ENCODE measurements at regions not wholly inside any gene's neighbourhood (a gene's known extent, or its start where the extent isn't known, plus 50 kb on each side); places are given as distances from the start of the nearest gene placed in this dataset.

DNA sequence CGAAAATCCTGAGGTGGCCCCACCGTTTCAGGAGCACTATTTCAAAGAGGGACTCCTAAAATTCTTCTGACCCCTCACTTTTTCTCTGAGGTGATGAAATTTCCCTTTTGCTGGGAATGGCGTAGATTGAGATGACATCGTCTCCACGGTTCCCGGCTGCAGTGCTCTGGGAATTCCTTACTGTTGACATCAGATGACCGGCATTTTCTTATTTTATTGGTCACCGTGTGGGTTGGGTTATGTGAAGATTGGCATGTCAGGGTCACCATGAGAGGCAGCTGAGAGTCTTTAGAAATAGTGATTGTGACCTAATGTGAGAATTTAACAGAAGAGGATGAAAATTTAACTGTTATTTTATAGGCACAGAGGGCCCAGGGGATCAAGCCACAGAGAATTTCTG is 356.7 kb downstream of the FGF9 start:
- Histone ChIP-seq H3K27me3 (ENCODE audit: control insufficient read depth in 2 of 2, insufficient read depth in 1 of 2, low read length in 1 of 2) (no peaks in the 10 kb centered on the region), H3K36me3 (ENCODE audit: control insufficient read depth in 2 of 2, insufficient read depth in 2 of 2, low read length in 1 of 2) (no peaks in the 10 kb centered on the region), H3K27ac (ENCODE audit: low read depth in 1 of 2, low read length in 1 of 2) (no peak overlapping the region), H3K4me1 (ENCODE audit: control insufficient read depth in 2 of 2, insufficient read depth in 2 of 2, low read length in 2 of 2) (no peaks in the 10 kb centered on the region), H3K9me3 (ENCODE audit: control insufficient read depth in 2 of 2, insufficient read depth in 1 of 2, low read length in 1 of 2) (peaks cover 0 to 3% of the 10 kb centered on the region in 2 donors), H3K4me3 (ENCODE audit: low read length in 2 of 2) (no peak overlapping the region)
- 97% methylated on average over 8 of the region's 8 CpGs for WGBS
- DNase-seq (ENCODE audit: low read depth in 6 of 9, low spot score in 9 of 9) = no peak

DNA sequence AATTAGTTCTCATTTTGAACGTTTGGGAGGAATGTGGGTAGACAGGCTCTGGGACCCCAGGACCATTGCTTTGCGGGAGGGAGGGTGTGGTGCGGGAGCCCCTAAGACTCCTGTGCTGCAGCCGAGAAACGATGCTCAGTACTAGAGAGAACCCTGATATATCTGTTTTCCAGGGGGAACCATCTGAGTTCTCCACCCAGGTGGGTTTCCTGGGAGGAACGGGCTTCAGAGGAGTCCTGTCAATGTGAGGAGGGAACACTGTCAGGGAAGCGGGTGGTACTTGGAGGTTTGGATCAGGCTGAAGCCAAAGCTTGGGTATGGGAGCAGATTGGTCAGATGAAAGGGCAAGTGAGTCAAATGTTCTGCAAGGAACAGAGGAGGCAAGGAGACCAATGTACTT is 358.0 kb downstream of the FGF9 start:
- H3K4me1 ChIP-seq (ENCODE audit: control insufficient read depth in 2 of 2, insufficient read depth in 2 of 2, low read length in 2 of 2) = no peaks in the 10 kb centered on the region
- no peak for DNase-seq (ENCODE audit: low read depth in 6 of 9, low spot score in 9 of 9)
- no peaks in the 10 kb centered on the region for H3K27me3 ChIP-seq (ENCODE audit: control insufficient read depth in 2 of 2, insufficient read depth in 1 of 2, low read length in 1 of 2)
- H3K27ac ChIP-seq (ENCODE audit: low read depth in 1 of 2, low read length in 1 of 2) = no peak overlapping the region
- WGBS = 91% methylated on average over 7 of the region's 7 CpGs
- peaks cover 0 to 3% of the 10 kb centered on the region in 2 donors for H3K9me3 ChIP-seq (ENCODE audit: control insufficient read depth in 2 of 2, insufficient read depth in 1 of 2, low read length in 1 of 2)
- H3K36me3 ChIP-seq (ENCODE audit: control insufficient read depth in 2 of 2, insufficient read depth in 2 of 2, low read length in 1 of 2) = no peaks in the 10 kb centered on the region
- H3K4me3 ChIP-seq (ENCODE audit: low read length in 2 of 2) = no peak overlapping the region

DNA sequence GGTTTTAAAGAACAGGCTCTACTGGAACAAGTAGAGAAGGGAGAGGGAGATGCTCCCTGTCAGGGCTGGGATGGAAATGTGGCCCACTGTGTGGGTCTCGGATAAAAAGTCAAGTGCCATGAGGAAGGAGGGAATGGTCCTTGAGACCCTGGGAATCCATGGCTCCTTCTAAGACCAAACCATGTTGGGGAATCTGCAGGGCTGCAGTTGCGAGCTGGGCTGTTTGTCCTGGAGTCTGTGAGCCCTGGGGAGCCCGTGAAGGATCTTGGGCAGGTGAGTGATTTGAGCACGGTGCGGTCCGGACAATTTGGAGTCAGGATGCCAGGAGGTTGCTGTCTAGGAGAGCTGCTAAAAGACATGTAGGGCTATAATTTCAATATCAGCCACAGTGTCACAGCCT is 359.4 kb downstream of the FGF9 start:
- no peaks in the 10 kb centered on the region for H3K4me1 ChIP-seq (ENCODE audit: control insufficient read depth in 2 of 2, insufficient read depth in 2 of 2, low read length in 2 of 2)
- DNase-seq (ENCODE audit: low read depth in 6 of 9, low spot score in 9 of 9) = no peak
- H3K27ac ChIP-seq (ENCODE audit: low read depth in 1 of 2, low read length in 1 of 2) = no peak overlapping the region
- H3K27me3 ChIP-seq (ENCODE audit: control insufficient read depth in 2 of 2, insufficient read depth in 1 of 2, low read length in 1 of 2) = no peaks in the 10 kb centered on the region
- no peaks in the 10 kb centered on the region for H3K36me3 ChIP-seq (ENCODE audit: control insufficient read depth in 2 of 2, insufficient read depth in 2 of 2, low read length in 1 of 2)
- peaks cover 0 to 3% of the 10 kb centered on the region in 2 donors for H3K9me3 ChIP-seq (ENCODE audit: control insufficient read depth in 2 of 2, insufficient read depth in 1 of 2, low read length in 1 of 2)
- no peak overlapping the region for H3K4me3 ChIP-seq (ENCODE audit: low read length in 2 of 2)
- WGBS = 91% methylated on average over 6 of the region's 6 CpGs

DNA sequence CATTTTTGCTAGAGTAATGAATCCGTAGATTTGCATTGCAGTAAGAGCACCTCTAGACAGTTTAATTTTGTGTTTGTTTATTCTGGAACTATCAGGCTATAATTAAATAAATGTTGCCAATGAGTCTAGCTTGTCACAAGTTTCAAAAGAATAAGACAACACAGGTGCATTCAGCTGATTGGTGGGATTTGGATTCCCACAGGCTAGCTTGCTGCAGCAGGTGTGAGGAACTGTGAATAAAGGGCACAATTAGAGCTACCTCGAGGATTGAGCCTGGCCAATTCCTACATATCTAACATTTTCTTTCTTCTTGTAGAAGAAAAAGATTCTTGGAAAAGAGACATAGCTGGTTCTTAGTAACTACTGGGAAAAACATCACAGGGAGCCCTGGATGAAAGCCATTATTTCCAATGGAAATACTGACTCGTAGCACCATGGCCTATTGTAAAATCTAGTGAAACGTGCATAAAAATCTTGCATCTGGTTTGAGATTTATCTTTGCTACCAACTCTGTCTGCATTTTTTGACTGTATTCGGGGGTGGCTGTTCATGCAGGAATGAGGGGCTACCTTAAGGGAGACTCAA is 360.9 kb downstream of the FGF9 start:
- no peaks in the 10 kb centered on the region for H3K27me3 ChIP-seq (ENCODE audit: control insufficient read depth in 2 of 2, insufficient read depth in 1 of 2, low read length in 1 of 2)
- no peak for DNase-seq (ENCODE audit: low read depth in 6 of 9, low spot score in 9 of 9)

DNA sequence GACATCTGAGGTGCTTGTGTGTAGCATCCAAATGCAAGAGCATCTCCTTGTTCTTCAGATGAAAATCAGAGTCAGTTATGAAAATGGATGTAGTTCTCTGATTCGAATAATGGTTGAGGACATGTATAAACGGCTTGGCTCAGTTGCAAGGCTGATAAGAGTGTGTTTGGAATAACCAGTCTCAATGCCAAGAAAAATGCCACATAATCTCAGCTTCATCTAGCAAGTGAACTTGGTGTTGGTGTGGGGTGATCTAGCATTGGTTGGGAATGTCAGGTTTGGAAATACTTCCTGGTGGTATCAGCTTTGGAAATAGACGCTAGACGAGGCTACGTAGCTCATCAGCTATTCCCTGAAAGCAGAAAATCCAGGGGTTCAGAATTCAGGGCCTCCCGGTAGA is 362.0 kb downstream of the FGF9 start:
- WGBS = 95% methylated on average over 6 of the region's 6 CpGs
- H3K36me3 ChIP-seq (ENCODE audit: control insufficient read depth in 2 of 2, insufficient read depth in 2 of 2, low read length in 1 of 2) = no peaks in the 10 kb centered on the region
- H3K4me1 ChIP-seq (ENCODE audit: control insufficient read depth in 2 of 2, insufficient read depth in 2 of 2, low read length in 2 of 2) = no peaks in the 10 kb centered on the region
- H3K4me3 ChIP-seq (ENCODE audit: low read length in 2 of 2) = no peak overlapping the region
- no peak overlapping the region for H3K27ac ChIP-seq (ENCODE audit: low read depth in 1 of 2, low read length in 1 of 2)
- peaks cover 0 to 3% of the 10 kb centered on the region in 2 donors for H3K9me3 ChIP-seq (ENCODE audit: control insufficient read depth in 2 of 2, insufficient read depth in 1 of 2, low read length in 1 of 2)
- no peak for DNase-seq (ENCODE audit: low read depth in 6 of 9, low spot score in 9 of 9)
- no peaks in the 10 kb centered on the region for H3K27me3 ChIP-seq (ENCODE audit: control insufficient read depth in 2 of 2, insufficient read depth in 1 of 2, low read length in 1 of 2)

More for the DNA sequence above, 360.9 kb downstream of the FGF9 start:
- Histone ChIP-seq H3K4me1 (ENCODE audit: control insufficient read depth in 2 of 2, insufficient read depth in 2 of 2, low read length in 2 of 2) (no peaks in the 10 kb centered on the region), H3K9me3 (ENCODE audit: control insufficient read depth in 2 of 2, insufficient read depth in 1 of 2, low read length in 1 of 2) (peaks cover 0 to 3% of the 10 kb centered on the region in 2 donors), H3K27ac (ENCODE audit: low read depth in 1 of 2, low read length in 1 of 2) (no peak overlapping the region), H3K4me3 (ENCODE audit: low read length in 2 of 2) (no peak overlapping the region), H3K36me3 (ENCODE audit: control insufficient read depth in 2 of 2, insufficient read depth in 2 of 2, low read length in 1 of 2) (no peaks in the 10 kb centered on the region)
- WGBS = 85% methylated on average over 5 of the region's 5 CpGs

DNA sequence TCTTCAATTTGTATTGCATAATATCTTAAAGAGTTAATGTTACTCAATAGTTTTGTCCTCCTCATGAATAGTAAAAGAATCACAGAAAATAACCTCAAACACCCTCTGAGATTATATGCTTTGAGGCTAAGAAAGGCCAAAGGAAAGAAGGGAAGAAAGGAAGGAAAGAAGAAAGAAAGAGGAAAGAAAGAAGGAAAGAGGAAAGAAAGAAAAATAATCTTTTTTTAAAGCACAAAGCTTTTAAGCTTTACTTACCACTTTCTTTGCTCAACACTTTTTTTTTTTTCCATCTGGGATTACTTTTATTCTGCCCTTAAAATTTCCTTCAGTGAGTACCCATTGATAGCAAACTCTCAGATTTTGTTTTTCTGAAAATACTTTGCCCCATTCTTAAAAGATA is 369.1 kb downstream of the FGF9 start:
- no peak for DNase-seq (ENCODE audit: low read depth in 6 of 9, low spot score in 9 of 9)
- H3K4me3 ChIP-seq (ENCODE audit: low read length in 2 of 2) = no peak overlapping the region
- no peaks in the 10 kb centered on the region for H3K4me1 ChIP-seq (ENCODE audit: control insufficient read depth in 2 of 2, insufficient read depth in 2 of 2, low read length in 2 of 2)
- no peaks in the 10 kb centered on the region for H3K9me3 ChIP-seq (ENCODE audit: control insufficient read depth in 2 of 2, insufficient read depth in 1 of 2, low read length in 1 of 2)
- H3K36me3 ChIP-seq (ENCODE audit: control insufficient read depth in 2 of 2, insufficient read depth in 2 of 2, low read length in 1 of 2) = no peaks in the 10 kb centered on the region
- H3K27me3 ChIP-seq (ENCODE audit: control insufficient read depth in 2 of 2, insufficient read depth in 1 of 2, low read length in 1 of 2) = no peaks in the 10 kb centered on the region
- H3K27ac ChIP-seq (ENCODE audit: low read depth in 1 of 2, low read length in 1 of 2) = no peak overlapping the region

DNA sequence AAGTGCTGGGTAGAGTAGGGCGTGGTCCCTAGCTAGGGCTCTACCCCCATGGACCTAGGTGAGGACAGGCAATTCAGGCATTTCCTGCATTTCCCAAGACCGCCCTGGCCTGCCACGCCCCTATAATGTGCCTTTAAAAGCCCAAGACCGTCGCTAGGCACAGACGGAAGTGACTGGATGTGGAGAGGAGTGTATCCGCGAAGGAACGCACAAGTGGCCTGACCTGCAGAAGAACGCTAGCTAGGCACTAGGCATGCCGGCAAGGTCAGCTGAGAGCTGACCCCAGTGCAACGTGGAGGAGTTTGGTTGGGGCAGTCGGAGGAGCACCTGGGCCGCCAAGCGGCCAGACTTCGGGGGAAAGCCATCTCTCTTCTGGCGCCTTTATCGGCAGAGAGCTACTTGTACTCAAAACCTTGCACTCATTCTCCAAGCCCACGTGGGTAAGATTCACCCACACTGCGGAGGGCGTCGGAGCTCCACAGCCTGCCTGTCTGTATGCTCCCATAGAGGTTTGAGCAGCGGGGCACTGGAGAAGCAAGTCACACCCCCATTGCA is 370.0 kb downstream of the FGF9 start:
- Histone ChIP-seq H3K9me3 (ENCODE audit: control insufficient read depth in 2 of 2, insufficient read depth in 1 of 2, low read length in 1 of 2) (no peaks in the 10 kb centered on the region), H3K27ac (ENCODE audit: low read depth in 1 of 2, low read length in 1 of 2) (no peak overlapping the region), H3K4me1 (ENCODE audit: control insufficient read depth in 2 of 2, insufficient read depth in 2 of 2, low read length in 2 of 2) (no peaks in the 10 kb centered on the region), H3K4me3 (ENCODE audit: low read length in 2 of 2) (no peak overlapping the region), H3K36me3 (ENCODE audit: control insufficient read depth in 2 of 2, insufficient read depth in 2 of 2, low read length in 1 of 2) (no peaks in the 10 kb centered on the region), H3K27me3 (ENCODE audit: control insufficient read depth in 2 of 2, insufficient read depth in 1 of 2, low read length in 1 of 2) (no peaks in the 10 kb centered on the region)
- WGBS = 79% methylated on average over 23 of the region's 23 CpGs
- DNase-seq (ENCODE audit: low read depth in 6 of 9, low spot score in 9 of 9) = no peak

DNA sequence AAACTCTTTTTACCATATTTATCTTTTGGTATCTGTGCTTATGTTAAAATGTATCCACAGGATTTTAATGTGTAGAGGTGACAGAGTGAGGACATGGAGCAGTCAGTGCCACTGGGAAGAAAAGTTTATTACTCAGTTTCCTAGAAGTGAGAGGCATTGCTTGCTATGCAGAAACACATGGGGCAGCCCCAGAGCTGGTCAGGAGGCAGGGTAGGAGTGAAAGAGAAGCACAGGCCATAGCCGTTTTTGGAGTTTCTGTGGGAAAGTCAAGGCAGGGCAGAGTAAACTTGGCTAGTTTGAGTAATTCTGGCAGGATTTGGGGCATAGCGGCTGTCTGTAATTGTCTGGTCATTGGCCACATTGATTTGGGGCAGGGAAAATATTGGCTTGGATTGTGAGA is 370.9 kb downstream of the FGF9 start:
- no peaks in the 10 kb centered on the region for H3K9me3 ChIP-seq (ENCODE audit: control insufficient read depth in 2 of 2, insufficient read depth in 1 of 2, low read length in 1 of 2)
- no peak for DNase-seq (ENCODE audit: low read depth in 6 of 9, low spot score in 9 of 9)
- no peak overlapping the region for H3K27ac ChIP-seq (ENCODE audit: low read depth in 1 of 2, low read length in 1 of 2)
- no peak overlapping the region for H3K4me3 ChIP-seq (ENCODE audit: low read length in 2 of 2)
- no peaks in the 10 kb centered on the region for H3K27me3 ChIP-seq (ENCODE audit: control insufficient read depth in 2 of 2, insufficient read depth in 1 of 2, low read length in 1 of 2)
- 92% methylated on average over 2 of the region's 2 CpGs for WGBS
- H3K36me3 ChIP-seq (ENCODE audit: control insufficient read depth in 2 of 2, insufficient read depth in 2 of 2, low read length in 1 of 2) = no peaks in the 10 kb centered on the region
- no peaks in the 10 kb centered on the region for H3K4me1 ChIP-seq (ENCODE audit: control insufficient read depth in 2 of 2, insufficient read depth in 2 of 2, low read length in 2 of 2)

DNA sequence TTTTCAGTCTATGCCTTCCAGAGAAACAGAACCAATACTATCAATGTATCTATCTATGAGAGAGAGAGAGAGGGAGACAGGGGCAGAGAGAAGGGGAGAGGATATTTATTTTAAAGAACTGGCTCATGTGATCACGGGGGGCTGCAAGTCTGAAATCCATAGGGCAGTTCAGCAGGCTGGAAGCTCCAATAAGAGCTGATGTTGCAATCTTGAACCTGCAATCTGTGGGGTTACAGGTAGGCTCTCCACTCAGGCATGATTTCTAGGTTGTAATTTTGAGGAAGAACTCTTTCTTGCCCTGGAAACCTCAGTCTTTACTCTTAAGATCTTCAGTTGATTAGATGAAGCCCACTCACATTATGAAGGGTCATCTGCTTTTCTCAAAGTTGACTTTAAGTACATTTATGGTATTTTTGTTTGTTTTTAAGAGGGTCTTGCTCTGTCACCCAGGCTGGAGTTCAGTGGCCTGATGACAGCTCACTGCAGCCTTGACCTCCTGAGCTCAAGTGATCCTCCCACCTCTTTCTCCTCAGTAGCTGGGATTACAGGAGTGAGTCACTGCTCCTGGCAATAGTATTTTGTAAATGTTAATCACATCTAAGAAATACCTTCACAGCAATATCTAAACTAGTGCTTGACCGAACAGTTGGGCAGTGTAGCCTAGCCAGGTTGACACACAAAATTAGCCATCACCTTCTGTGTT is 376.4 kb downstream of the FGF9 start:
- no peaks in the 10 kb centered on the region for H3K27me3 ChIP-seq (ENCODE audit: control insufficient read depth in 2 of 2, insufficient read depth in 1 of 2, low read length in 1 of 2)
- DNase-seq (ENCODE audit: low read depth in 6 of 9, low spot score in 9 of 9) = no peak
- H3K9me3 ChIP-seq (ENCODE audit: control insufficient read depth in 2 of 2, insufficient read depth in 1 of 2, low read length in 1 of 2) = no peaks in the 10 kb centered on the region
- no peak overlapping the region for H3K27ac ChIP-seq (ENCODE audit: low read depth in 1 of 2, low read length in 1 of 2)
- WGBS = 93% methylated on average over 2 of the region's 2 CpGs
- H3K36me3 ChIP-seq (ENCODE audit: control insufficient read depth in 2 of 2, insufficient read depth in 2 of 2, low read length in 1 of 2) = no peaks in the 10 kb centered on the region
- no peaks in the 10 kb centered on the region for H3K4me1 ChIP-seq (ENCODE audit: control insufficient read depth in 2 of 2, insufficient read depth in 2 of 2, low read length in 2 of 2)
- no peak overlapping the region for H3K4me3 ChIP-seq (ENCODE audit: low read length in 2 of 2)
